GM18511 (cell line): ENCODE measurements at regions not wholly inside any gene's neighbourhood (a gene's known extent, or its start where the extent isn't known, plus 50 kb on each side); places are given as distances from the start of the nearest gene placed in this dataset.

ENCODE experiments used
- ATAC-seq: cut with Tn5 transposase; IDR thresholded peaks from one replicate; pipeline ENCODE4 v1.9.1; 2021; ENCODE audit warnings: mild to moderate bottlenecking, moderate library complexity; ENCODE audit not compliant: unreplicated experiment

DNA sequence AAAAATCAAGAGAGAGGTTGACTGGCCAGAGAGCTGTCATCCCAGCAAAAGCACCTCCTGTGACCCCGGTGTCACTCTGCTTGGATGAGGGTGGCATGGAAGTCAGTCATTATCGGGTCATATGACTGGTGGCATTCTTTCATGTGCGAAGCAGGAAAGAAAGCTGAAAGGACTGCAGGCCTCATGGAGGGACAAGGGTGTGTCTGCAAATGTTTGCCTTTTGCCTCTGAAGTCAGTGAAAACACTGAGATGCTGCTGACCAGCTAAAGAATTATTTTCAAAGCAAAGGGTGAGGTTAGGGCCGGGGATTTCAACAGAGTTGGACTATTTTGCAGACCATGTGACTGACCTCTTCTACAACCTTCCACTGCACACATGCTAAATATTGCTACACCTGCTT, 298.3 kb downstream of the CSNK1G3 start:
- ATAC-seq, result no peak

GRCh38 chr5:123809594-123810221, 297.7 kb downstream of the CSNK1G3 start:
- no peak for ATAC-seq

- ATAC-seq, result no peak
Observed at GRCh38 chr5:123808461-123809380, 296.7 kb downstream of the CSNK1G3 start.

GRCh38 chr5:123807177-123807945, 295.4 kb downstream of the CSNK1G3 start:
- no peak for ATAC-seq

DNA sequence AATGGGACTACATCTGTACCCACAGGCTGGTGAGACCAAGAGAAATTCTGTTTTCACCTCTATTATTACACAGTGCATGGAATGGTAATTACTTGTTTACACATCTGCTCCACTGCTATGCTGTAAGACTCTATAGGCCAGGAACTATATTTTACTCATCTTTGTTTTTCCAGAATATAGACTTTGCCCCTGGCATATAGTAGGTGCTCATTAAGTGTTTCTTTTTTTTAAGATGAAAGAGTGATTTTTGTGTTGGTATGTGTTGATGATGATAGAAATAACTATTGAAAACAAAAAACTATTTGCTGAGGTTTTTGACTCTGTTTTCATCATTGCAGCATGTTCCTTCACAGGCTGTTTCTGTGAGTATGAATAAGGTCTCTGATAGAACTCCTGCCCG, 294.7 kb downstream of the CSNK1G3 start:
- no peak for ATAC-seq

- ATAC-seq, result no peak
Observed at GRCh38 chr5:123805300-123805699, 293.3 kb downstream of the CSNK1G3 start.

GRCh38 chr5:123803359-123803758, 291.4 kb downstream of the CSNK1G3 start:
- no peak for ATAC-seq

DNA sequence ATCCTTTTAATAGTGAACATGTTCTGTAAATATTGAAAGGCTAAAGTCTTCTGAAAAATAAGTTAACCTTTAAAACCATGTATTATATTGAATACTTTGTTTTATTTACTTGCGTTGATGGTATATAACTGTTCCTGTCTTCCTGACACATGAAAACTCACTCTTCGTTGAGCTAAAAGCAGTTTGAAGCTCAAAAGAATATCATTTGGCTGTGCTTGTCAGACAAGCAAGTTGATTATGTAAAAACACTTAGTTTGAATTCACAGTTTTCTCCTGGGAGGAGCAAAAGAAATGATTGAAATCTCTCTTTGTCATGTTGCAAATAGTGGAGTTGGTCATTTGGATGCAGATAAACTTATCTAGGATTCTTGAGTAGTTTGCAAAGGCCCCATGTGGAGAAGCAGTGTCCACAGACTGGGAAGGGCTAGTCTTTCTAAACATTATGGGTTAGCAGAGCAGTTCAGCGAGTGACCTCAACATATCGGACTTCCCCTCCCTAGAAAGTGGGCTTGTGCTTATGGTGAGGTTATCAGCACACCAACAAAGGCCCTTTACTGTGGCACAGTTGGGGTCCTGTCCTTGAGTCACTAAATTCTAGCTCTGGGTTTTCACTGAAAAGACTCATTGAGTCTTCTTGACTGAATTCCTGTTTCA, 290.4 kb downstream of the CSNK1G3 start:
- no peak for ATAC-seq

- ATAC-seq, result no peak
Observed at GRCh38 chr5:123800640-123801039, 288.7 kb downstream of the CSNK1G3 start.

GRCh38 chr5:123795688-123796087, 283.7 kb downstream of the CSNK1G3 start:
- no peak for ATAC-seq

DNA sequence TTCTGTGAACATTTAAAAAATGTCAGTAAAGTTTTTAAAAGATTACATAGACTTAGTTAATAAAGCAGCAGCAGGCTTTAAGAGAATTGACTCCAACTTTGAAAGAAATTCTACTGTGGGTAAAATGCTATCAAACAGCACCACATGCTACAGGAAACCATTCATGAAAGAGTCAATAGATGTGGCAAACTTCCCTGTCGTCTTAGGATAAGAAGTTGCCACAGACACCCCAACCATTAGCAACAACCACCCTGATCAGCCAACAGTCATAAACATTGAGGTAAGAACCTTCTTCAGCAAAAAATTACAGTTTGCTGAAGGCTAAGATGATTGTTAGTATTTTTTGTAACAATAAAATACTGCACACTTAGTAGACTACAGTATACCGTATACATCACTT, 278.2 kb downstream of the CSNK1G3 start:
- ATAC-seq, result no peak

DNA sequence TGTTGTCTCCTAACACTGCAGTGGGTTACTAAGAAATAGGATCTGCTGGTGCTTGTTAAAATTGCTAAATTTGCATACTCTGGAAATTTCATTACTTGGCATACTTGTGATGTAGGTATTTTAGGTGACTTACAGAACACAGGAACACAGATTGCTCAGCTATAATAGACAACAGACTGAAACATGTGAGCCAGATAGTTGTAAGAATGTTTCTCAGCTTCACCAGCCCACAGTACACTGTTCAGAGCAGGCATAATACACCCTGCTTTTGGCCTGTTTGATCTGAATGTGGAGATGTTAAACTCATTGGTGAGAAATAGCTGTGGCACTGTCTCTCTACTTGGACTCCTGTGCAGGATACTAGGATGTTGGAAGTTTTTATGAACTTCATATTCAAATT, 275.7 kb downstream of the CSNK1G3 start:
- ATAC-seq, result no peak

- no peak for ATAC-seq
Observed at GRCh38 chr5:123787136-123787535, 275.2 kb downstream of the CSNK1G3 start.

GRCh38 chr5:123786411-123786810, 274.4 kb downstream of the CSNK1G3 start:
- no peak for ATAC-seq

DNA sequence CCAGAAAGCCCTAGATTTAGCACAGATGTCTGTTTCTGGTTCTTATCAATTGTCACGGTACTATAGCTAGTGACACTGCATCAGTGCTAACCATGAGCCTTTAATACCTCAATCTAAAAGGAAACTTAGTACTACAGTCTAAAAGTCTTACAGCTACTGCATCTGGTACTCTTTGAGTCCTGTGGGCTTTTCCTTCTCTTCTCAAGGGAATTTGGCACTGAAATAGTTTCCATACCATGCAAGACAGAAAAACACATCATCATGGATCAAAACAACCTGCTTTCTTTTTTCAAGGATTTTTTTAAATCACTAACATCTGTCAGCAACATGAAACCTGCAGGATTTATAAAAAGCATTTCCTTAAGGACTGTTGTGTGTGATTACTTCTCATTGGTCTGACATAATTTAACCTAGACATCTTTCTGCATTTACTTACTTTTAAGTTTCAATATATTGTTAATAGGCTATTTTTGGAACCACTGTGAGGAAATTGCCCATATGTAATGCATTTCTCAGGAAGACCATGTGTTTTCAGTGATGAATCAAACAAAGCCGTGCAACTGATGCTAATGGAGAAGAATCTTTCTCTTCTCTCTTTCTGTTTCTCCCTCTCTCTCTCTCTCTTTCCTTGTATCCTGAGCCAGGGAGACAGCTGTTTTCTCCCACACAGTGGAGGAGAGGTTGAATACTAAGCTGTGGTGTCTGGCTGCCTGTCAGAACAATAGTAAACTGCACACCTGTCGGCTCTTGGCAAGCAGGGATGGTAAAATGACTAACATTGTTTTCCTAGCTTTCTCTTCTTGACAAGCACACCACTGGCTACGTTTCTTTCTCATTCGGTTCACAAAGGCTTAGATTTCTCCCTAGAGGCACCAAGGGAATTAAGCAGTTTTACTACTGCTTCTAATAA, 273.4 kb downstream of the CSNK1G3 start:
- ATAC-seq, result no peak

DNA sequence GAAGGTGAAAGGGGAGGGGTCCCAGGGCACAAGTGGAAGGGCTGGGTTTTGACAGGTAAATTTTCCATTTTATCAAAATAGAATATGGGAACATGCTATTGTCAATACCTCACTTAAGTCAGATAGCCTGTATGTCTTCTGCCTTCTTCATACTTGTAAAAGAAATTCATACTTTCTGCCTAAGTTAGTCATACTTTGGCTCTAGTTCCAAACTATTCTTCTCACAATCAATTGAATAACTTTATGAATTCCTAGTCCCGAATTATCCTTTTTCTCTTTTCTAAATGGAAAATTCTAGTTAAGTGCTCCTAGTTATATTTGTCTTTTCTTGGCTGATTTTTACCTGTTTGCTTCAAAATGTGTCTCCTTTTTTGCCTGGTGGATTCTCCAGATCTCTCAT, 271.4 kb downstream of the CSNK1G3 start:
- no peak for ATAC-seq

DNA sequence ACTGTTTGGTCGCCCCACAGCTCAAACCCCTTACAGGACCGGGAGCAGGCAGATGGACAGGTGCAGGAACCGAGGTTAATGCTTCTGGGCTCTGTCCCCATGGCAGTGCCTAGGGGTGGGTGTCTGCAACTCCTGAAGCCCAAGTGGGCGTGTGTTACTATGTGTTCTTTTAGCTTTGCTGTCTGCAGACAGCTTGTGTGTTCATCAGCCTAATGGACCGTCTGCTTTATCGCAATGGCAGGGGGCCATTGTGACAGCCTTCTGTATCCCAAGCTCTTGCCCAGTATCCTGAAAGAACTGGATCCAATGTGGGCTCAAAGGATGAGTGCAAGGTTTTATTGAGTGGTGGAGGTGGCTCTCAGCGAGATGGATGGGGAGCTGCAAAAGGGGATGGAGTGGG, 266.7 kb downstream of the CSNK1G3 start:
- ATAC-seq, result no peak

DNA sequence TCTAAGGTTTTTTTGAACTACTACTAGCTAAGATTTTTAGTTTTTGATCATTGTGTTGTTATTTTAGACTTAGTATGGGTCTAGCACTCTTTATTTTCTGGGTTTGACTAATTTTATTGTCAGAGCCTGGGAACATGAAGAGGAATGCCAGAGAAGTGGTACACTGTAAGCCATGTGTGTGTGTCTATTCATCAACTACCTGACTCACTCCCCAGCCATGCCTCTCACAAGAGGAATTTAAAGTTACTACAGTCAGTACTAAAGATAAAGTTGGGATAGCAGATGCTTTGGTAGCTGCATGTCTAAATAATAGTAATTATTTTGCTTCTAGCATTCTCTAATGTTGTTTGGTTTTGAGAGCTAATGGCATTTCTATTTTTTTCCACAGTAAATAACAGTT, 264.8 kb downstream of the CSNK1G3 start:
- no peak for ATAC-seq

- ATAC-seq, result no peak
Observed at GRCh38 chr5:123771715-123772114, 259.7 kb downstream of the CSNK1G3 start.

DNA sequence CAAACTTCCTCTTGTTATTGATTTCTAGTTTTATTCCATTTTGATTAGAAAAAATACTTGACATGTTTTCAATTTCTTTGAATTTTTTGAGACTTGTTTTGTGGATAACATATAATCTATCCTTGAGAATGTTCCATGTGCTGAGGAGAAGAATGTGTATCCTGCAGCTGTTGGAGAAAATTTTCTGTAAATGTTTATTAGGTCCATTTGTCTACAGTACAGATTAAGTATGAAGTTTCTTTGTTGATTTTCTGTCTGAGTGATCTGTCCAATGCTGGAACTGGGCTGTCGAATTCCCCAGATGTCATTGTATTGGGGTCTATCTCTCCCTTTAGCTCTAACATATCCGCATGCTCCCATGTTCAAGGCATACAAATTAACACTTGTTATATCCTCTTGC, 251.2 kb downstream of the CSNK1G3 start:
- no peak for ATAC-seq
